ENCODE measurements at regions not wholly inside any gene's neighbourhood (a gene's known extent, or its start where the extent isn't known, plus 50 kb on each side); places are given as distances from the start of the nearest gene placed in this dataset.

DNA sequence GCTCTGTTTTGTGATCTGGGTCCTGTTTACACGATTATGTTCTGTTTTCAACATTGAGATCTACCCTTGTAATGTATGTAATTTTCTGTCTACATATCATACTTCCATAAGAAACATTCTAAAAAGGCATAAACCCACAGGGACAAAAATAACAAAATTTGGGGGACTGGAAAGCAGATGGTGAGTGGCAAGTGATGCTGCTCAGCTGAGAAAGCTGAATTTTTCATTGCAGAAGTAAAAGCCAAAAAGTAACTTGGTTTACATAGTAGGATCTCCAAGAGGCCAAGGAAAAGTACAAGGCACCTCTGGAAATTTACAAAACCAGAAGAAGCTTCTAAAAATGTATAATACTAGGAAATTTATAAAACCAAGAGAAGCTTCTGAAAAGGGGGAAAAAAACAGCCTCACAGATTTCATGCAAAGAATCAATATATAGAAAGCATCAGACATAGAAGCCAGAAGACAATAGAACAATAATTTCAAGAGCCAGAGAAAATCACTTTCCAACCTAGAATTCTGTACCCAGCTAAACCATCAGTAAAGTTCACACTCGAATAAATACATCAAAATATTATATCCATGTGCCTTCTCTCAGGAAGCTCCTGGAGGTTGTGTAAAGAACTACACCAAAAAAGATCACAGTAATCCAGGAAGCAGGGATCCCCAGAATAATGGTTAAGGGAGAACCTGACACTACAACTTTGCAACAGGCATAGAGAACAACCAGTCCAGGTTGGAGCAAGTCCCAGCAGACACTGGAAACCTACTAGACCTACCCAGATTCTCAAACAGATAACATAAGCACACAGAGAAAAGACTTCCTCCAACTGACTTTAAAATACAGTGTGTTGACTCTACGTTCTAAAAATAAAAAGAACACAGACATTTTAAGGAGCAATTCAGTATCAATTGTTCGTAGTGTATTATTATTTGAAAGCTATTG, 401.7 kb upstream of the HS6ST1 start:
- no peaks in the 10 kb centered on the region for H3K4me1 ChIP-seq (ENCODE audit: insufficient read depth)
- no peak overlapping the region for H3K27ac ChIP-seq
- H3K27me3 ChIP-seq: no peaks in the 10 kb centered on the region
- H3K9me3 ChIP-seq: no peaks in the 10 kb centered on the region
- intact Hi-C loops (cut with DNase I): no loop called here
- DNase-seq: no peak
- H3K4me3 ChIP-seq: no peak overlapping the region
- H3K36me3 ChIP-seq: no peaks in the 10 kb centered on the region
- TF ChIP-seq POLR2A (IDR thresholded peaks at IDR 0.05) (no peak), EP300 (IDR thresholded peaks at IDR 0.05) (no peak)
- TF ChIP-seq, protein P1, sequence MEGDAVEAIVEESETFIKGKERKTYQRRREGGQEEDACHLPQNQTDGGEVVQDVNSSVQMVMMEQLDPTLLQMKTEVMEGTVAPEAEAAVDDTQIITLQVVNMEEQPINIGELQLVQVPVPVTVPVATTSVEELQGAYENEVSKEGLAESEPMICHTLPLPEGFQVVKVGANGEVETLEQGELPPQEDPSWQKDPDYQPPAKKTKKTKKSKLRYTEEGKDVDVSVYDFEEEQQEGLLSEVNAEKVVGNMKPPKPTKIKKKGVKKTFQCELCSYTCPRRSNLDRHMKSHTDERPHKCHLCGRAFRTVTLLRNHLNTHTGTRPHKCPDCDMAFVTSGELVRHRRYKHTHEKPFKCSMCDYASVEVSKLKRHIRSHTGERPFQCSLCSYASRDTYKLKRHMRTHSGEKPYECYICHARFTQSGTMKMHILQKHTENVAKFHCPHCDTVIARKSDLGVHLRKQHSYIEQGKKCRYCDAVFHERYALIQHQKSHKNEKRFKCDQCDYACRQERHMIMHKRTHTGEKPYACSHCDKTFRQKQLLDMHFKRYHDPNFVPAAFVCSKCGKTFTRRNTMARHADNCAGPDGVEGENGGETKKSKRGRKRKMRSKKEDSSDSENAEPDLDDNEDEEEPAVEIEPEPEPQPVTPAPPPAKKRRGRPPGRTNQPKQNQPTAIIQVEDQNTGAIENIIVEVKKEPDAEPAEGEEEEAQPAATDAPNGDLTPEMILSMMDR (IDR thresholded peaks at IDR 0.05): no peak
- WGBS, 3 donors: 87 to 91% (median 88%) methylated on average over 4 of the region's 4 CpGs

DNA sequence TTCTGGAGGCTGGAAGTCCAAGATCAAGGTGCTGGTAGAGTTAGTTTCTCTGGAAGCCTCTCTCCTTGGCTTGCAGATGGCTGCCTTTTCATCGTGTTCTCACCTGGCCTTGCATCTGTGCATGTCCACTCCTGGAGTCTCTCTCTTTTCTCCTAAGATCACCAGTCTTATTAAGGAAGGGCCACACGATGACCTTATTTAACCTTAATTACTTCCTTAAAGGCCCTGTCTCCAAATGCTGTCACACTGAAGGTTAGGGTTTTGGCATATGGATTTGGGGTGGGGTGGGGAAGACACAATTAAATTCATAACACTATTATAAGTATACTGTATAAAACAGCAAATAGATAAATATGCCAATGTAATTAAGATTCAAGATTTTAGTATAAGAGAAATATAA, 402.4 kb upstream of the HS6ST1 start:
- Histone ChIP-seq H3K36me3 (no peaks in the 10 kb centered on the region), H3K9me3 (no peaks in the 10 kb centered on the region), H3K4me1 (ENCODE audit: insufficient read depth) (no peaks in the 10 kb centered on the region), H3K27me3 (no peaks in the 10 kb centered on the region), H3K27ac (no peak overlapping the region), H3K4me3 (no peak overlapping the region)
- TF ChIP-seq POLR2A (IDR thresholded peaks at IDR 0.05) (no peak), EP300 (IDR thresholded peaks at IDR 0.05) (no peak)
- TF ChIP-seq, protein P1 (IDR thresholded peaks at IDR 0.05): no peak
- intact Hi-C loops (cut with DNase I): no loop called here
- no peak for DNase-seq
- WGBS, 3 donors: 90 to 96% (median 93%) methylated on average over 2 of the region's 2 CpGs

DNA sequence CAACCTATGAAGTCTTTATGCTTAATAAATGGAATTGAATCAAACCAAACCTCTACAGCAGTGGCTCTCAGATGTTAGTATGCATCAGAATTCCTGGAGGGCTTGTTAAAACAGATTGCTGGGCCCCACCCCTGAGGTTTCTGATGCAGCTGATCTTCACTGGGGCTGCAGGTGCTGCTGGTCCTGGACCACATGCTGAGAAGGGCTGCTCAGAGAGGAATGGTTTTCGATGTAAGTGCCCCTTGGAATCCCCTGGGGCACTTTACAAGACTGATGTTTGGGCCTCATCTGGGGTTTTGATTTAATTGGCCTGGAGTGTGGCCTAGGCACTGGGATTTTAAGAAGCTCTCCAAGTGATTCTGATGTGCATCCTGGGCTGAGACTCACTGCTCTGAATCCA, 403.8 kb upstream of the HS6ST1 start:
- Histone ChIP-seq H3K9me3 (no peaks in the 10 kb centered on the region), H3K4me3 (no peak overlapping the region), H3K27ac (no peak overlapping the region), H3K36me3 (no peaks in the 10 kb centered on the region), H3K27me3 (no peaks in the 10 kb centered on the region), H3K4me1 (ENCODE audit: insufficient read depth) (no peaks in the 10 kb centered on the region)
- intact Hi-C loops (cut with DNase I): no loop called here
- WGBS, 3 donors: 84 to 88% (median 85%) methylated on average over 1 of the region's 1 CpG
- DNase-seq: no peak
- no peak for TF ChIP-seq POLR2A (IDR thresholded peaks at IDR 0.05)
- no peak for TF ChIP-seq EP300 (IDR thresholded peaks at IDR 0.05)
- TF ChIP-seq, protein P1 (IDR thresholded peaks at IDR 0.05): no peak

DNA sequence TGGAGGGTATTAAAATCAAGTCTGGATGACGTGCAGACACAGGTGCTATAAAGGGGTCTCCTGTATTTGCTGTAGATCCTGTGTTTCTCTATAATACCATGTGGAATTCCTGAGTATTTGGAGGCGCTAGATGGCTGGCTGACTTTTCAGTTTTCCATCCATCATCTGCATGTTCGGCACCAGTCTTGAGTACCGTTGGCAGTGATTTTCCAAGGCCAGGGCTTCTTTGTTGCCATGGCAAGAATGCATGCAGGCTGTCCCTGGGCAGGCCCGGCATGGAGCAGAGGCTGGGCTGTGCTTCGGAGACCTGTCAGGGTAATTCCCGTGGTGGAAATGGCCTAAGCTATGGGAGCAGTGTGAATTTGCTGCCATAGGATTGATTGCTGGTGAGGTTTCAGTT, 405.9 kb upstream of the HS6ST1 start:
- no peak for TF ChIP-seq EP300 (IDR thresholded peaks at IDR 0.05)
- no peak for TF ChIP-seq POLR2A (IDR thresholded peaks at IDR 0.05)
- TF ChIP-seq, protein P1 (IDR thresholded peaks at IDR 0.05): no peak
- Histone ChIP-seq H3K4me1 (ENCODE audit: insufficient read depth) (no peaks in the 10 kb centered on the region), H3K36me3 (no peaks in the 10 kb centered on the region), H3K9me3 (no peaks in the 10 kb centered on the region), H3K27ac (no peak overlapping the region), H3K27me3 (no peaks in the 10 kb centered on the region), H3K4me3 (no peak overlapping the region)
- intact Hi-C loops (cut with DNase I): no loop called here
- DNase-seq: no peak
- WGBS, 3 donors: 85 to 89% (median 87%) methylated on average over 7 of the region's 7 CpGs

Data from ovary (tissue), 7 donors.